GM13977 (cell line): ENCODE measurements at regions not wholly inside any gene's neighbourhood (a gene's known extent, or its start where the extent isn't known, plus 50 kb on each side); places are given as distances from the start of the nearest gene placed in this dataset.

Experiments
- DNase-seq: peaks from one replicate; pipeline ENCODE4 v3.0.0; 2012; ENCODE audit warnings: low spot score
- in situ Hi-C: fragments of 300-500 bp; cut with MboI; formaldehyde crosslinking; loops from one replicate; pipeline ENCODE4 v1.12.0; 2022; ENCODE audit warnings: low sequenced_read_pairs, low pct_unique_long_range_greater_than_20kb, mixed read lengths, inconsistent platforms; ENCODE audit not compliant: unreplicated experiment
- TF ChIP-seq, protein P1 (sequence below): IDR thresholded peaks from 2 replicates; pipeline ENCODE4 v1.5.1; 2012; ENCODE audit warnings: mild to moderate bottlenecking, control low read depth; ENCODE audit not compliant: insufficient read depth; ENCODE audit errors: extremely low read depth, missing control alignments

DNA sequence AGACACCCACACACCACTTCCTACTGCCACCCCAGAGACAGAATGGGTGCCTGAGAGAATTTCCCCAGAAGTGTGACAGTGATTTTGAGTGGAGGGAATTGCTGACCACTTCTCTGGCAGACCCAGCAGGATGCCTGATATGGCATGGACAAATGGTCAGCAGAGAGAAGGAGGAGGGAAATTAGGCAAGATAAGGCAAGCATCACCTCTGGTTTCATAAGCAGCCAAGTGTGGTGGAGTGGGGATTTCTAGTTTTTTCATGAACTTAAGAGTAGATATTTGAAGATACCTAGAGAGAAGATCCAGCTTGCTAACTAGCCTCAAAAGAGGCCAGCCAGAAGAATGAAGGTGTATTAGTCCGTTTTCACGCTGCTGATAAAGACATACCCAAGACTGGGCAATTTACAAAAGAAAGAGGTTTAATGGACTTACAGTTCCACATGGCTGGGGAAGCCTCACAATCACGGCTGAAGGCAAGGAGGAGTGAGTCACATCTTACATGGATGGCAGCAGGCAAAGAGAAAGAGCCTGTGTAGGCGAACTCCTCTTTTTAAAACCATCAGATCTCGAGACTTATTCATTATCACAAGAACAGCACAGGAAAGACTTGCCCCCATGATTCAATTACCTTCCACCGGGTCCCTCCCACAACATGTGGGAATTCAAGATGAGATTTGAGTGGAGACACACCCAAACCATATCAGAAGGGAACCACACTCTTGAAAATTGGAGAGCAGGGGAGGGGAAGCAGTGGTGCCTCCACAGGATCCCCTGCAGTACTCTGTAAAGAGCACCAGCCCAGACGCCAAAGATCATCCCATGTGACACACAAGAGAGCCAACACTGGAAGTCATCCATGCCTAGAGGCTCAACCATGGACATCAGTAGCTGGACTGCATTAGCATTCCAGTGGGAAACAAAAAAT is 64.2 kb downstream of the RBM43 start:
- in situ Hi-C loops, result no loop called here
- DNase-seq, result no peak

DNA sequence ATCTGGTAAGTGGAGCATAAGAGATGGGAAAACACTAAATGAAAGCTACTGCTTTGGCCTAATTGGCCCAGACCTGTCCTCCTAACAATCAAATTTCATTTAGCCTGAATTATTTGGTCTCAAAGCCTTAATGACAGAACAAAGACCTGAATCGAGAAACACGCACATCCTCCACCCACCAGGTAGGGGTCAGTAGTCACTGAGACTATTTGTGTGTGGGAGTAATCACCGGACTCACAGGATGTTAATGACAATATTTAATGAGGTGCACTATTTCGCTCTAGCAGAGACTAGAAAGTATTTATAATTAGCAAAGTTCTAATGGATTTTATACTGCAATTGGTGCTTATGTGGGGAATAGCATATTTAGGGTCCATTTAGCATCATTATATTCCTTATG is 68.1 kb downstream of the RBM43 start:
- TF ChIP-seq, protein P1, sequence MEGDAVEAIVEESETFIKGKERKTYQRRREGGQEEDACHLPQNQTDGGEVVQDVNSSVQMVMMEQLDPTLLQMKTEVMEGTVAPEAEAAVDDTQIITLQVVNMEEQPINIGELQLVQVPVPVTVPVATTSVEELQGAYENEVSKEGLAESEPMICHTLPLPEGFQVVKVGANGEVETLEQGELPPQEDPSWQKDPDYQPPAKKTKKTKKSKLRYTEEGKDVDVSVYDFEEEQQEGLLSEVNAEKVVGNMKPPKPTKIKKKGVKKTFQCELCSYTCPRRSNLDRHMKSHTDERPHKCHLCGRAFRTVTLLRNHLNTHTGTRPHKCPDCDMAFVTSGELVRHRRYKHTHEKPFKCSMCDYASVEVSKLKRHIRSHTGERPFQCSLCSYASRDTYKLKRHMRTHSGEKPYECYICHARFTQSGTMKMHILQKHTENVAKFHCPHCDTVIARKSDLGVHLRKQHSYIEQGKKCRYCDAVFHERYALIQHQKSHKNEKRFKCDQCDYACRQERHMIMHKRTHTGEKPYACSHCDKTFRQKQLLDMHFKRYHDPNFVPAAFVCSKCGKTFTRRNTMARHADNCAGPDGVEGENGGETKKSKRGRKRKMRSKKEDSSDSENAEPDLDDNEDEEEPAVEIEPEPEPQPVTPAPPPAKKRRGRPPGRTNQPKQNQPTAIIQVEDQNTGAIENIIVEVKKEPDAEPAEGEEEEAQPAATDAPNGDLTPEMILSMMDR, result no peak
- DNase-seq, result no peak
- in situ Hi-C loops, result no loop called here

More for the DNA sequence above, 64.2 kb downstream of the RBM43 start:
- TF ChIP-seq, protein P1, result no peak

DNA sequence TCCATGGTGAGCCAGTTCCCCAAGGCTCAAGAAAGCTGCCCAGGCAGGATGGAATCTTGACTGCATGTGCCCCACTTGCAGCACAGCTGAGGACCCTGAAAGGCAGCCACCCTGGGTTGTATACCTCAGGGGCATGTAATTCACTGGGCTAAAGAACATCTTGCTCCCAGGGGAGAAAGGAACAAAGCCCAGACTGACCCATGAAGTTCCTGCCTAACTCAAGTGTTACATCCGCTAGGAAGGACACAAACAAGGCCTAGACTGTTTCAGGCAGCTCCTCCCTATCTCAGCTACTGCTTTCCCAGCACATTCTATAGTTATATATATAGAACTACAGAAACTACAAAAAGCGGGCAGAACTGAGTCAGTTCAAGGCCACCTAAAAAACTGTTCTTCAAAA is 69.0 kb downstream of the RBM43 start:
- no peak for DNase-seq
- in situ Hi-C loops, result no loop called here
- TF ChIP-seq, protein P1, result no peak

DNA sequence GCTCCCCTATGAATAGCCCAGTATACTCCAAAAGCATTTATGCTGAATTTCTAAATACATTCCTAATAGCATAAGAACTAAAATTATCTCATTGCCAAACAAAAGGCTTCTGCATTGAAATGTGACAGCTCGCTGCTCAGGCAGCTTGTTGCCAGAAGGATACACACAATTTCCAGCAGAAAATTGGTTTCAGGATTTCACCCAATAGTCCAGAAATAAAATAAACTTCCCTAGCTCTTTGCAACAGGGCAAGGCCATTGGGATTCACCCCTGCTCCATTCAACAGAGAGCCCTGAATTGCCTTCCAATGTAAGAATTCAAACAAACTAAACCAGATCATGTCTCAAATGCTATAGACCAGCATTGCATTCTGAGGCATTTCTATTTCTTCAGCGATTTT is 70.7 kb downstream of the RBM43 start:
- in situ Hi-C loops, result no loop called here
- TF ChIP-seq, protein P1, result no peak
- DNase-seq, result no peak

DNA sequence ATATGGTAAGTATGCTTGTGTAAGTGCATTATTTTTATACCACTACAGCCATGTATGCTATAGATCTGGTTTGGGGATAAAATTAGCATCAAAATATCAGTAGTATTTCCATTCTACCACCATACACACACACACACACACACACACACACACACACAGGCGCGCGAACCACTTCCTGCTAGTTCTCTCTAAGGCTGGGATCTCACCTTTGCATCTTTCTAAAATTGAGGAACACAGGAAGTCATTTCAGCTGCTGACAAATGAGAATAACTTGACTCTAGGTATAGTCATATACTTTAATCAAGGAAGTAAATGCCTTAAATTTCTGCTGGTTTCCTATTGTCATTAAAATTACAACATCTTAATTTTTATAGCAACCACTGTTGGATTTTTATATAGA is 72.5 kb downstream of the RBM43 start:
- TF ChIP-seq, protein P1, result no peak
- in situ Hi-C loops, result no loop called here
- DNase-seq, result no peak

DNA sequence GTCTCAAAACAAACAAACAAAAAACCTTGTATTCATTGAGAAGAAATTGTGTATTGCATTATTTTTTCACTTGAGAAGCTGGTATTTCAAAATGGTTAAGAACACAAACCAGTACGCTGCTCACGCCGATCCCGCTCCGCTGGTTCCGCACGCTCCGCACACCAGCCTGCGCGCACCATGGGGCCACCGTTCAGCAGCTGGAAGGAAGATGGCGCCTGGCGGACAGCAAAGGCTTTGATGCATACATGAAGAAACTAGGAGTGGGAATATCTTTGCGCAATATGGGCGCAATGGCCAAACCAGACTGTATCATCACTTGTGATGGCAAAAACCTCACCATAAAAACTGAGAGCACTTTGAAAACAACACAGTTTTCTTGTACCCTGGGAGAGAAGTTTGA is 75.7 kb downstream of the RBM43 start:
- in situ Hi-C loops, result no loop called here
- TF ChIP-seq, protein P1, result no peak
- no peak for DNase-seq
